Stomach (tissue), 8 donors: ENCODE measurements at regions not wholly inside any gene's neighbourhood (a gene's known extent, or its start where the extent isn't known, plus 50 kb on each side); places are given as distances from the start of the nearest gene placed in this dataset.
A peak's percentile ranks its signal among the peaks of the same experiment; 100 is the strongest.
"Not testable (repeated sequence)": the region's sequence is repeated elsewhere in the genome, so short reads cannot be mapped to it uniquely, and the experiment has no call there.

Experiments used
- DNase-seq, 2 donors: peaks; one replicate each; pipeline versions ENCODE4 v3.0.0 to v3.0.0-alpha.2; 2013 to 2019
- H3K27ac ChIP-seq, 5 donors: fragments of 200-600 bp in 4 of 5; sonication (generic) in 4 of 5; one replicate each; pipeline ENCODE4 v1.5.1; 2013 to 2019; ENCODE audit warnings: mild to moderate bottlenecking in 1 of 5, moderate library complexity in 1 of 5
- H3K27me3 ChIP-seq, 3 donors: fragments of 200-600 bp; sonication (generic); one replicate each; pipeline ENCODE4 v1.5.1; 2017 to 2019; ENCODE audit warnings: mixed run types in 1 of 3
- H3K36me3 ChIP-seq, 4 donors: fragments of 200-600 bp; sonication (generic); 1 replicate in 3 of 4; 2 replicates in 1 of 4; pipeline ENCODE4 v1.5.1; 2016 to 2019
- H3K4me1 ChIP-seq, 4 donors: fragments of 200-600 bp; sonication (generic); one replicate each; pipeline ENCODE4 v1.5.1; 2016 to 2019
- H3K4me3 ChIP-seq, 4 donors: fragments of 200-600 bp; sonication (generic) in 3 of 4; one replicate each; pipeline ENCODE4 v1.5.1; 2016 to 2019; ENCODE audit warnings: mild to moderate bottlenecking in 1 of 4
- H3K9me3 ChIP-seq, 4 donors: fragments of 200-600 bp; sonication (generic); one replicate each; pipeline ENCODE4 v1.5.1; 2016 to 2019
- CTCF ChIP-seq, 7 experiments: fragments of 450-650 bp in 4 of 7; fragments of 200-600 bp in 3 of 7; sonication (generic) in 3 of 7; IDR thresholded peaks; one replicate each; pipeline ENCODE4 v1.5.1; 2016 to 2019; ENCODE audit warnings: antibody characterized with exemption in 7 of 7, control low read depth in 2 of 7, mild to moderate bottlenecking in 1 of 7
- EP300 ChIP-seq: sonication (generic); formaldehyde crosslinking; IDR thresholded peaks from one replicate; pipeline ENCODE4 v1.6.1; 2017; ENCODE audit warnings: antibody characterized with exemption
- POLR2A ChIP-seq, 4 donors: fragments of 450-650 bp; IDR thresholded peaks; one replicate each; pipeline ENCODE4 v1.6.1; 2016; ENCODE audit warnings: antibody characterized with exemption in 4 of 4, control low read depth in 2 of 4, mild to moderate bottlenecking in 1 of 4, moderate library complexity in 1 of 4
- POLR2AphosphoS5 ChIP-seq, 3 donors: sonication (generic); formaldehyde crosslinking; IDR thresholded peaks; one replicate each; pipeline ENCODE4 v1.6.1; 2016; ENCODE audit warnings: antibody characterized with exemption in 3 of 3
- WGBS, 5 donors: extraction: QIAGEN DNeasy Blood & Tissue Kit in 3 of 5; methylation state at CpG; one replicate each; pipeline versions ENCODE4 v1.1.5 to v1.1.7; 2013 to 2018; 5-methylcytosine and 5-hydroxymethylcytosine counted together
- intact Hi-C: fragments of 100-400 bp; cut with DNase I; formaldehyde crosslinking; loops from one replicate; pipeline ENCODE4 v1.15.1; 2023; ENCODE audit warnings: low total_unique reads
- donor health status: healthy with polysubstance abuse.
- donor health status: Bipolar disorder and iron deficiency.
- donor health status: healthy.

GRCh38 chr10:6692103-6692502 is 112.0 kb upstream of the PRKCQ start:
- no peaks in the 10 kb centered on the region for H3K27me3 ChIP-seq
- H3K9me3 ChIP-seq = no peaks in the 10 kb centered on the region
- no peak overlapping the region for H3K4me3 ChIP-seq
- H3K4me1 ChIP-seq = no peaks in the 10 kb centered on the region
- no peak overlapping the region for H3K27ac ChIP-seq
- DNase-seq = no peak
- TF ChIP-seq EP300 = no peak
- no peak for TF ChIP-seq POLR2A (IDR thresholded peaks at IDR 0.05)
- TF ChIP-seq POLR2AphosphoS5 (IDR thresholded peaks at IDR 0.05) = no peak
- TF ChIP-seq CTCF (IDR thresholded peaks at IDR 0.05) = no peak
- intact Hi-C loops = no loop called here
- WGBS, 5 donors = 76 to 85% (median 84%) methylated on average over 2 of the region's 2 CpGs
- no peaks in the 10 kb centered on the region for H3K36me3 ChIP-seq

- intact Hi-C loops = no loop called here
- Histone ChIP-seq H3K9me3 (no peaks in the 10 kb centered on the region), H3K4me1 (no peaks in the 10 kb centered on the region), H3K4me3 (no peak overlapping the region), H3K27me3 (no peaks in the 10 kb centered on the region), H3K36me3 (no peaks in the 10 kb centered on the region), H3K27ac (no peak overlapping the region)
- no peak for DNase-seq
- WGBS, 5 donors = 78 to 86% (median 81%) methylated on average over 5 of the region's 5 CpGs
- TF ChIP-seq POLR2AphosphoS5 (IDR thresholded peaks at IDR 0.05) (no peak), EP300 (no peak), POLR2A (IDR thresholded peaks at IDR 0.05) (no peak), CTCF (IDR thresholded peaks at IDR 0.05) (no peak)
These were observed 109.0 kb upstream of the PRKCQ start for GRCh38 chr10:6689036-6689435.

- Histone ChIP-seq H3K27ac (no peak overlapping the region), H3K9me3 (peaks cover 0 to 5% (median 0%) of the 10 kb centered on the region in 4 donors), H3K36me3 (no peaks in the 10 kb centered on the region), H3K27me3 (no peaks in the 10 kb centered on the region), H3K4me3 (no peak overlapping the region), H3K4me1 (no peaks in the 10 kb centered on the region)
- 70 to 76% (median 74%) methylated on average over 6 of the region's 6 CpGs for WGBS, 5 donors
- intact Hi-C loops = no loop called here
- no peak for DNase-seq
- TF ChIP-seq CTCF (IDR thresholded peaks at IDR 0.05) = no peak
- TF ChIP-seq POLR2AphosphoS5 (IDR thresholded peaks at IDR 0.05) = no peak
- no peak for TF ChIP-seq POLR2A (IDR thresholded peaks at IDR 0.05)
- TF ChIP-seq EP300 = no peak
These were observed 100.7 kb upstream of the PRKCQ start for GRCh38 chr10:6680735-6681134.

- no peaks in the 10 kb centered on the region for H3K27me3 ChIP-seq
- H3K9me3 ChIP-seq = peaks cover 0 to 5% (median 0%) of the 10 kb centered on the region in 4 donors
- no peaks in the 10 kb centered on the region for H3K4me1 ChIP-seq
- intact Hi-C loops = no loop called here
- DNase-seq = no peak
- no peaks in the 10 kb centered on the region for H3K36me3 ChIP-seq
- no peak overlapping the region for H3K27ac ChIP-seq
- no peak overlapping the region for H3K4me3 ChIP-seq
- TF ChIP-seq EP300 = no peak
- TF ChIP-seq POLR2A (IDR thresholded peaks at IDR 0.05) = no peak
- no peak for TF ChIP-seq POLR2AphosphoS5 (IDR thresholded peaks at IDR 0.05)
These were observed 98.9 kb upstream of the PRKCQ start for GRCh38 chr10:6678956-6679355.

- H3K4me3 ChIP-seq = no peak overlapping the region
- H3K27me3 ChIP-seq = no peaks in the 10 kb centered on the region
- H3K4me1 ChIP-seq = no peaks in the 10 kb centered on the region
- peaks cover 0 to 1% (median 0%) of the 10 kb centered on the region in 4 donors for H3K9me3 ChIP-seq
- no peak for TF ChIP-seq EP300
- peak in 5 of 7 experiments; percentile 44 to 69 (median 59) for TF ChIP-seq CTCF (IDR thresholded peaks at IDR 0.05)
- no peak for TF ChIP-seq POLR2A (IDR thresholded peaks at IDR 0.05)
- 11 to 19% (median 17%) methylated on average over 9 of the region's 9 CpGs for WGBS, 5 donors
- H3K27ac ChIP-seq = no peak overlapping the region
- no peaks in the 10 kb centered on the region for H3K36me3 ChIP-seq
- intact Hi-C loops = no loop called here
- peak; percentile 56 to 81 for DNase-seq
These were observed 98.2 kb upstream of the PRKCQ start for GRCh38 chr10:6678211-6678803.

- H3K27me3 ChIP-seq, DNase-seq, H3K36me3 ChIP-seq, intact Hi-C loops, H3K9me3 ChIP-seq, H3K27ac ChIP-seq, H3K4me1 ChIP-seq, H3K4me3 ChIP-seq: not testable (repeated sequence)
- 78 to 90% (median 87%) methylated on average over 5 of the region's 5 CpGs for WGBS, 5 donors
These were observed 97.1 kb upstream of the PRKCQ start for GRCh38 chr10:6677129-6677528.
